ENCODE measurements at regions not wholly inside any gene's neighbourhood (a gene's known extent, or its start where the extent isn't known, plus 50 kb on each side); places are given as distances from the start of the nearest gene placed in this dataset.
A peak's percentile ranks its signal among the peaks of the same experiment; 100 is the strongest.

- WGBS, 2 donors = 75 to 77% methylated on average over 24 to 36 of the region's 36 CpGs
- H3K36me3 ChIP-seq = no peaks in the 10 kb centered on the region
- DNase-seq = peak in 1 of 2 donors; percentile 51
- TF ChIP-seq POLR2AphosphoS5 (IDR thresholded peaks at IDR 0.05) (no peak), POLR2A (IDR thresholded peaks at IDR 0.05) (no peak), CTCF (IDR thresholded peaks at IDR 0.05) (no peak), EP300 (IDR thresholded peaks at IDR 0.05) (no peak)
- no peak for ATAC-seq (ENCODE audit: low FRiP score in 2 of 2)
- H3K4me3 ChIP-seq = no peak overlapping the region
- peaks cover 0 to 3% (median 0%) of the 10 kb centered on the region in 4 donors for H3K9me3 ChIP-seq
- no peak overlapping the region for H3K27ac ChIP-seq
- H3K4me1 ChIP-seq = no peaks in the 10 kb centered on the region
- peaks cover 0 to 7% (median 2%) of the 10 kb centered on the region in 4 donors for H3K27me3 ChIP-seq
These were observed 64.9 kb upstream of the GALNT9 start for GRCh38 chr12:132393991-132394949.

- no peak overlapping the region for H3K4me3 ChIP-seq
- peaks cover 0 to 6% (median 2%) of the 10 kb centered on the region in 4 donors for H3K27me3 ChIP-seq
- no peaks in the 10 kb centered on the region for H3K36me3 ChIP-seq
- peak in 1 of 2 donors; percentile 27 for DNase-seq
- WGBS, 2 donors = 60 to 71% methylated on average over 16 to 19 of the region's 19 CpGs
- no peaks in the 10 kb centered on the region for H3K4me1 ChIP-seq
- H3K27ac ChIP-seq = no peak overlapping the region
- H3K9me3 ChIP-seq = peaks cover 0 to 3% (median 0%) of the 10 kb centered on the region in 4 donors
- TF ChIP-seq EP300 (IDR thresholded peaks at IDR 0.05) (no peak), CTCF (IDR thresholded peaks at IDR 0.05) (no peak), POLR2AphosphoS5 (IDR thresholded peaks at IDR 0.05) (no peak), POLR2A (IDR thresholded peaks at IDR 0.05) (no peak)
- no peak for ATAC-seq (ENCODE audit: low FRiP score in 2 of 2)
These were observed 63.9 kb upstream of the GALNT9 start for GRCh38 chr12:132393245-132393795.

GRCh38 chr12:132392389-132393244 is 63.2 kb upstream of the GALNT9 start:
- H3K4me3 ChIP-seq = no peak overlapping the region
- TF ChIP-seq CTCF (IDR thresholded peaks at IDR 0.05) (no peak), POLR2AphosphoS5 (IDR thresholded peaks at IDR 0.05) (no peak), POLR2A (IDR thresholded peaks at IDR 0.05) (no peak), EP300 (IDR thresholded peaks at IDR 0.05) (no peak)
- H3K36me3 ChIP-seq = no peaks in the 10 kb centered on the region
- H3K27ac ChIP-seq = no peak overlapping the region
- ATAC-seq (ENCODE audit: low FRiP score in 2 of 2) (no peak), DNase-seq (peak in 1 of 2 donors; percentile 50)
- 78 to 79% methylated on average over 21 to 30 of the region's 43 CpGs for WGBS, 2 donors
- peaks cover 0 to 5% (median 1%) of the 10 kb centered on the region in 4 donors for H3K27me3 ChIP-seq
- no peaks in the 10 kb centered on the region for H3K4me1 ChIP-seq
- peaks cover 0 to 3% (median 0%) of the 10 kb centered on the region in 4 donors for H3K9me3 ChIP-seq

- no peak for TF ChIP-seq EP300 (IDR thresholded peaks at IDR 0.05)
- 86 to 87% methylated on average over 43 of the region's 43 CpGs for WGBS, 2 donors
- no peak for ATAC-seq (ENCODE audit: low FRiP score in 2 of 2)
These were observed 62.1 kb upstream of the GALNT9 start for GRCh38 chr12:132391326-132392041.

More at GRCh38 chr12:132391326-132392041, 62.1 kb upstream of the GALNT9 start:
- H3K27me3 ChIP-seq = peaks cover 0 to 5% (median 2%) of the 10 kb centered on the region in 4 donors
- no peak overlapping the region for H3K4me3 ChIP-seq
- no peaks in the 10 kb centered on the region for H3K9me3 ChIP-seq
- H3K27ac ChIP-seq = no peak overlapping the region
- H3K36me3 ChIP-seq = no peaks in the 10 kb centered on the region
- no peaks in the 10 kb centered on the region for H3K4me1 ChIP-seq
- peak in 1 of 2 donors; percentile 66 for DNase-seq

Data from upper lobe of left lung (tissue), 6 donors.